HS-5 (cell line): ENCODE measurements at regions not wholly inside any gene's neighbourhood (a gene's known extent, or its start where the extent isn't known, plus 50 kb on each side); places are given as distances from the start of the nearest gene placed in this dataset.
A peak's percentile ranks its signal among the peaks of the same experiment; 100 is the strongest.
"Not testable (repeated sequence)": the region's sequence is repeated elsewhere in the genome, so short reads cannot be mapped to it uniquely, and the experiment has no call there.

Experiments
- DNase-seq: peaks from one replicate; pipeline ENCODE4 v3.0.0-alpha.2; 2012; ENCODE audit warnings: low read depth

DNA sequence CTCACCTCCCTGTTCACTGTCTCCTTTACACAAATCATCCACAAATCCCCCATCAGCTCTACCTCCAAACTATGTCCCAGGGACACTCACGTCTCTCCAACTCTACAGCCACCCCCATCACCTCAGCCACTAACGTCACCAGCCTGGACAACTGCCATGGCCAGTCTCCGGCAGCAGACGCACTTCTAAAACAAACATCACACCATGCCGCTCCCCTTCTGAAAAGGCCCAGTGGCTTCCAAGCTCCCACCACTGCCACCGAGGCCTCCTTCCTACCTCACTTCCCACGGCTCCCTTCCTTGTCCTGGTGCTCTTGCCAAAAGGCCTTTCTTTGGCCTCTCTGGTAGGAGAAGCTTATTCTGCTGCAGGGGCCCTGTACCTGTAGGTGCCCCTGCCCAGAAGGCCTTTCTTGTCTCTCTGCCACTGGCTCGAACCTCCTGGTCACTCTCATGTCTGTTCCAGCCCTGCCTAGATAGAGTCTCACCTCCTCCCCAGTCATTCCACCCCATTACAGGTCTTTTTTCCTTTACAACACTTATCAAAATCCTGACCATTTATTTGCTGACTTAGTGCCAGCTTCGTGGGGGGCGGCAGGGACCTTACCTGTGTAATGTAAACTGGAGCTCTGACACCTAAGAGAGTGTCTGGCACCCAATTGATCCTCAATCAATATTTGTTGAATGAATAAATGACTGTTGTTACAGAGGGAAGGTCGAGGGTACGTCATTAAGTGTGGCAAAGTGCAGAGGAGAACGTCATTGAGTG lies 304.2 kb downstream of the GOLGA6L6 start:
- DNase-seq = not testable (repeated sequence)

DNA sequence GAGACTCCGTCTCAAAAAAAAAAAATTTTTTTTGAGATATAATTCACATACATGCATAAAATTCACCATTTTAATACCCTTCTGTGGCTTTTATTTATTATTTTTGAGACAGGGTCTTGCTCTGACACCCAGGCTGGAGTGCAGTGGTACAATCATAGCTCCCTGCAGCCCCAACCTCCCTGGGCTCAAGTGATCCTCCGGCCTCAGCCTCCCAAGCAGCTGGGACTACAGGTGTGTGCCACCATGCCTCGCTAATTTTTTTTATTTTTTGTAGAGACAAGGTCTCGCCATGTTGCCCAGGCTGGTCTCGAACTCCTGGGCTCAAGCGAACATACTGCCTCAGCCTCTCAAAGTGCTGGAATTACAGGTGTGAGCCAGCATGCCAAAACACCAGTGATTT lies 305.9 kb downstream of the GOLGA6L6 start:
- DNase-seq = not testable (repeated sequence)

DNA sequence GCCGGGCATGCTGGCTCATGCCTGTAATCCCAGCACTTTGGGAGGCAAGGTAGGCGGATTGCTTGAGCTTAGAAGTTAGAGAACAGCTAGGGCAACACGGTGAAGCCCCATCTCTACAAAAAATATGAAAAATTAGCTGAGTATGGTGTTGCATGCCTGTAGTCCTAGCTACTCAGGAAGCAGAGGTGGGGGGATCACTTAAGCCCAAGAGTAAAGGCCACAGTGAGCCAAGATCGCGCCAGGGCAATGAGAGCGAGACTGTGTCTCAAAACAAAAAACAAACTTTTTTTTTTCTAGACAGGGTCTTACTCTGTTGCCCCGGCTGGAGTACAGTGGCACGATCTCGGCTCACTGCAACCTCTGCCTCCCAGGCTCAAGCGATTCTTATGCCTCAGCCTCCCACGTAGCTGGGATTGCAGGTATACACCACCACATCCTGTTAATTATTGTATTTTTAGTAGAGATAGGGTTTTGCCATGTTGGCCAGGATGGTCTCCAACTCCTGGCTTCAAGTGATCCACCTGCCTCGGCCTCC lies 307.5 kb downstream of the GOLGA6L6 start:
- not testable (repeated sequence) for DNase-seq

DNA sequence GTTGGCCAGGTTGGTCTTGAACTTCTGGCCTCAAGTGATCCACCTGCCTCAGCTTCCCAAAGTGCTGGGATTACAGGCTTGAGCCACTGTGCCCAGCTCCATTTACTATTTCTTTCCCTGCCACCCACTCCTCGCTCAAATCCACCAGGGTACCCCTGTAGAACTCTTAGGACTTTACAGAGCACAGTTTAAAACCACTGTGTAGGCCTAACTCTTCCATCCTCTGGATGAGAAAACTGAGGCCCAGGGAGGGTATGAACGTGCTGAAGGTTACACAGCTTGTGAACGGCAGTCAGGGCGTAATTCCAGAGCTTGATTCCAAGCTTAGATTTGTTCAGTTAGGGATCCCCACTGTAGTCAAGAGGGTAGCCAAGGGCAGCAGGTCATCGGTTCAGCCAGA lies 309.1 kb downstream of the GOLGA6L6 start:
- not testable (repeated sequence) for DNase-seq

DNA sequence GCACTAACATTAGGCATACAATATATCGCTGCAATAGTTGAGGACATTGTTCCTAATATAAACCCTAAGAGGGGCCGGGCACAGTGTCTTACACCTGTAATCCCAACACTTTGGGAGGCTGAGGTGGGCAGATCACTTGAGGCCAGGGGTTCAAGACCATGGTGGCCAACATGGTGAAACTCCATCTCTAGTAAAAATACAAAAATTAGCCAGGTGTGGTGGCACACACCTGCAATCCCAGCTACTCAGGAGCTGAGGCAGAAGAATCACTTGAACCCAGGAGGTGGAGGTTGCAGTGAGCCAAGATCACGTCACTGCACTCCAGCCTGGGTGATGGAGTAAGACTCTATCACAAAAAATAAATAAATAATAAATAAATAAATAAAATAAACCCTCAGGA lies 310.9 kb downstream of the GOLGA6L6 start:
- DNase-seq = not testable (repeated sequence)

DNA sequence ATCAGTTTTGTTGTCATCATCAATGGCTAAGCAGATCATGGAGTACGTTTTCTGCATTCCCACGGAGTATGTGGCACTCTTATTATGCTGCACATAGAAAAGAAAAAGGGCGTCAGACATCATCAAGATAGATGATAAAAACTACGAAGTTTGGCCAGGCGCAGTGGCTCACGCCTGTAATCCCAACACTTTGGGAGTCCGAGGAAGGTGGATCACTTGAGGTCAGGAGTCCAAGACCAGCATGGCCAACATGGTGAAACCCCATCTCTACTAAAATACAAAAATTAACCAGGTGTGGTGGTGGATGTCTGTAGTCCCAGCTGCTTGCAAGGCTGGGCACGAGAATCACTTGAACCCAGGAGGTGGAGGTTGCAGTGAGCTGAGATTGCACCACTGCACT lies 312.8 kb downstream of the GOLGA6L6 start:
- DNase-seq = not testable (repeated sequence)

DNA sequence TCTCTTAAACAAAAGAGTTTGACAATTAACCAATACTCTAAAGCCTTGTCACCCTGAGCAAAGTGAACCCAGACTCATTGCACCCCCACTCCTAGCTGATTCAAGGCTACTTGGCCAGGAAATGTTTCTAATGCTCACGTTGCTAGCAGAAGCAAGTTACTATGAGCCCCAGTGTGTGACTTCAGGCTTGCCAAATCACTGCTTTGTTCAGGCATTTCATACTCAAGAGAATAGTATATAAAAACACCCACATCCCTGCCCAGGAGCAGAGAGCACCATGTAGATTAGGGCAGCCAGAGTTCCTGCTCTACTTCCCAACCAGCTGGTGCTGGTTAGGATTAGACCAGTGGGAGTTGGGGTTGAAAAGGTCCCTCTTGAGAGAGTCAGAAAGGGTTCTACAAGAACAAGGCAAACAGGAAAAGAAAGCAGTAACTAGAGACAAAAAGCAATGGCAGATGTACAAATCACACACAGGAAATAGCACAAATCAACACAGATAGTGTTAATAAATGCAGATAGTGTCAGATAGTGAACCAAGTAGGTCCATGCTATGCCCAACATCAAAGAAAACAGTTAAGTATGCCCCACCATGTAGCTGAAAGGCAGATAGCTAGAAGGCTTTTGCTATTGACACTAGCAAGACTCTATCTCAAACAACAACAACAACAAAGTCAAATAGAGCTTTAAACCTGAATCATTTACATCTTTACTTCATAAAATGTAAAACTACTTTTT lies 314.3 kb downstream of the GOLGA6L6 start:
- not testable (repeated sequence) for DNase-seq

DNA sequence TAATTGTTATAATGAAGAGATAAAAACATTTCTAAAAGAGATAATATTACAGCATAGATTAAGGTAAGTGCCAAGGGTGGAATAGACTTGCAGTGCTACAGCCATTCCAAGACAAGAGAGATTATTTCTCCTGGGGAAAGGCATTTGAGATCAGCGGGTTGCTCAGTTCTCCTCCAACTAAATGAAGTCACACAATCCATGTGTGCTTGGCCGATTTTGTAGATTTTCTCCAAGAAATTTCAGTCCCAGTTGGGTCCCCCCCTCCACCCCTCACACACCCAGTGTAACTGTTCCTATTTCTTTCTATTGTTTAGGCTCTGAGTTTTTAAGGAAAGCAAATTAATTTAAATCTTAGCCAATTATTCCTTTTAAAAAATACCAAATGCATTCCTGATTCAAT lies 315.1 kb downstream of the GOLGA6L6 start:
- not testable (repeated sequence) for DNase-seq

DNA sequence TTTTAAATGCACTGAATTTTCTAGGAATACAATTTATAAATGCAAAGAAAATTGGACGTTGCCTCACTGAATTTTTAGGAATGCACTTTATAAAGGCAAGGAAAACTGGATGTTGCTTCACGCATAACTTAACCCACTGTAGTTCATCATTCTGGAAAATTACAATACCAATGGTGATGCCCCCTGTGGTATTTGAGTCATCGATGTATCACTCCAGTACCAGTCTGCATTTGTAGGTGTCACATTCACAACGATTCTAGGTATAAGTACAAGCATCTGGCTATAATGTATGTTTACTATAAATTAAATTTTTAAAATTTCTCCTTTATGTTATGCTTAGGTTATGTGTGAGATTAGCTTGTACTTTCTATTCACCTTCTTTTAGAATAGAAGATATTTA lies 320.5 kb downstream of the GOLGA6L6 start:
- not testable (repeated sequence) for DNase-seq

DNA sequence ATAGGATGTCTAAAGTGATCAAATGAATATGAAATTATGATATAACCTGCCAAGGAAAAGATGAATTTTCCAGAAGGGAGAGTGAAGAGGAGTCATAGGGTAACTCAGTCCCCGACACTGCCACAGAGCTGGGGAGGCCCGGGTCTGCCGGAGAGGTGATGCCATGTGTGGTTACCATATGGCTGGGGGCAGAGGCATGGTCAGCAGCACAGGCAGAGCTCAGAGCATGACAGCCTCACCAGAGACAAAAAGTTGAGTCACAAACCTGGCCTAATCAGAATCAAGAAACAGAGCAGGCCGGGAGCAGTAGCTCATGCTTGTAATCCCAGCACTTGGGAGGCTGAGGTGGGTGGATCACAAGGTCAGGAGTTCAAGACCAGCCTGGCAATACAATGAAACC lies 322.4 kb downstream of the GOLGA6L6 start:
- DNase-seq = not testable (repeated sequence)

DNA sequence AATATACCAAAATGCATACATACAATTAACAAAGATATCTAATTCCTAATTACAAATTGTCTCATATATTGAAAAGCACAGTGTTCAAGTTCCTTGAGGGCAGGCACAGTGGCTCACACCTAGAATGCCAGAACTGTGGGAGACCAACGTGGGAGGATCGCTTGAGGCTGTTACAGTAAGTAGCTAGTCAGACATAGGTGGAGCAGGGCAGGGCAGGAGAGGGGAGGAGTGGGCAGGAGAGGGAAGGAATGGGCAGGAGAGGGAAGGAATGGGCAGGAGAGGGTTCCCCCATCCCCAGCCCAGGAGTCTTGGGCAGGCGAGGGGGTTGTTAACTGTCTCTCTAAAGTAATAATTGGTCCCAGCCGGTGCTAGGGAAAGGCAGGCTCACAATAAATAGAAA lies 325.9 kb downstream of the GOLGA6L6 start:
- DNase-seq = not testable (repeated sequence)

DNA sequence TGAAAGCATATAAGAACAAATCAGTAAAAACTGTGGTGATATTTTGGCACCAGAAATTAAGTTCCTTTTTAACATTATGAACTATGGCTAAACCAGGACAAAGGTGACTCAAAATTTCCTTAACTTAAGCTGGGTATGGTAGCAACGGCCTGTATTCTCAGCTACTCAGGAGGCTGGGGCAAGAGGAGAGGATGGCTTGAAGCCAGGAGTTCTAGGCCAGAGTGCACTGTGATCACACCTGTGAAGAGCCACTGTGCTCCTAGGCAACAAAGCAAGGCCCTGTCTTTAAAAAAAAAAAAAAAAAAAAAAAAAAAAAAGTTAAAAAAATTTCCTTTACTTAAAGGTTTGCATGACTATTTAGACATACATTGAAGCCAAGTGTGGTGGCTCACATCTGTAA lies 327.5 kb downstream of the GOLGA6L6 start:
- DNase-seq = not testable (repeated sequence)

DNA sequence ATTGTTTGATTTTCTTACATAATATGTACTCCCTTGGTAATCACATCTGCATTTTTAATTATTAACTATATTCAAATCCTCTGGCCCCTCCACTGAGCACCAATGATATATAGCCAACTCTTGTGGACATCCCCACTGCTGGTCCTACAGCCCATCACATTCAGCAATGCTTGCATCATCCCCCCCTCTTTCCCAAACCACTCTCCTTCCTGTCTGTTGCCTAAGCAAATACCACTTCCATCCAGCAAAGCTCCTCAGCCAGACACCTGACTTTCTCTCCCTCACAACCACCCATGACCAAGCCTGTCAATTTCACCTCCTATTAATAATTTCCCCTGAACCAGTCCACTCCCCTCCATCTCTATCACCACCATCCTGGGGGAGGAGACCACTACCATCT lies 330.1 kb downstream of the GOLGA6L6 start:
- not testable (repeated sequence) for DNase-seq

DNA sequence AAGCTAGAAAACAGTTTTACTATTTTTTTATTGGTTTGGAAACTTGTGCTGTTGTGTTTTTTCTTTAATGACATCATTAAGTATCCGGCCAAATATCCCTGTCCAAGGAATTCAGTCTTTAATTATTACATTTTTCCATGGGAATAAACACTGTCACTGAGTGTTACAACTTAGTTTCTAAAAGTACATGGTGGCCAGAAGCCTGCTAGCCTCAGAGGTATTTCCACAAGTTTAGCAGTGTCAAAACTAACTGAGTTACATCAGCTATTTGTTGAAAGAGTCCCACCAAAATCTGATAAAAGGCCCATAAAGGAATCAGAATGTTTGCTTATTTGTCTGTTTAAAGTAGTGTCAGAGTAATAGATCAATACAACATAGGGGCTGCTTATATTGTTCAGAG lies 331.6 kb downstream of the GOLGA6L6 start:
- DNase-seq = not testable (repeated sequence)

DNA sequence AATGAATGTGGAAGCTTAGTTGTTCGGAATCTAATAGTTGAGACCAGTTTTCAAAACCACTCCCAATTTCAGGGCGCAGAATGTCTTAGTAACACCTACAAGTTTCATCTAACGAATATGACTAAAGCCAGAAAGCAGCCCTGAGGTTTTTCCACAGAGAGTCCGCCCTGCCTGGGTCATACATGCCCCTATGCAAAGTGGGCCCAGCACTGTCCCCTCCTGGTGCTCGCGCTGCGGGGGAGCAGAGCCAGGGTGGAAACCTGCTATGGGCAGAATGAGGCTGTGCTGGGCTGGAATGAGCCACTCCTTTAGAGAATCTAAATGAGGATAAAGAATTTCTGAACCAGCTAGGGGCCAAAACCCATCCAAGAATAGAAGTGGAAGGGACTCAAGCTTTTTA lies 334.0 kb downstream of the GOLGA6L6 start:
- not testable (repeated sequence) for DNase-seq

DNA sequence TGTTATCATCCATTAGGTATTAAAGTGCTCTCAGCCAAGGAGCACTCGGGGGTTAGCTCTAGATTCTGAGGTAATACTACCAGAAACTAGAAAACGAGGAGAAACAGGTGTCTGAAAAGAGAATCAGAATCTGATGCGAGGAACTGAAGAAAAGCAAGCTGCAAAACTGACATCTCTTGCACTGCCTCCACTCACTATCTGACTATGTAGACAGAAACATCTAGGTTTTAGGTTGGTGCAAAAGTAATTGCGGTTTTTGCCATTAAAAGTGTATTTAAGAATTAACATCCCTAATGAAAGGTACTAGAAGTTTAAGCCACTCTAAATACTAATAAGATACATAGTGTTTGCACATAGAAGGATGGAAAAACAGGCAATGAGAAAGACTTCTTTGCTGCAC lies 334.4 kb downstream of the GOLGA6L6 start:
- not testable (repeated sequence) for DNase-seq

DNA sequence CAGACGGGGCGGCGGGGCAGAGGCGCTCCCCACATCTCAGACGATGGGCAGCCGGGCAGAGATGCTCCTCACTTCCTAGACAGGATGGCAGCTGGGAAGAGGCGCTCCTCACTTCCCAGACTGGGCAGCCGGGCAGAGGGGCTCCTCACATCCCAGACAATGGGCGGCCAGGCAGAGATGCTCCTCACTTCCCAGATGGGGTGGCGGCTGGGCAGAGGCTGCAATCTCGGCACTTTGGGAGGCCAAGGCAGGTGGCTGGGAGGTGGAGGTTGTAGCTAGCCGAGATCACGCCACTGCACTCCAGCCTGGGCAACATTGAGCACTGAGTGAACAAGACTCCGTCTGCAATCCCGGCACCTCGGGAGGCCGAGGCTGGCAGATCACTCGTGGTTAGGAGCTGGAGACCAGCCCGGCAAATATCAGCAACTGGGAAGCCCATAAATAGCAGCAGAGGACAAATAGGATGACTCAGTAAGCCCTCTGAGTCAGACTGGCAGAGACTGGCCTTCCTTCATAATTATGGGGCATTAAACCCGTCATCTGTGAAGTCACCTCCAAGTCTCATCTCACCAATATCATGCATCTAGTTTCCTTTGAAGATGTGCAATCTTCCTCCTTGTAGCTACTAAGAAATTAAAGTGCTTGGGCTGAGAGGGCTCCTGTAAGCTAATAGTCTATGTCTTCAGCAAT lies 337.3 kb downstream of the GOLGA6L6 start:
- DNase-seq = peak; percentile 0

DNA sequence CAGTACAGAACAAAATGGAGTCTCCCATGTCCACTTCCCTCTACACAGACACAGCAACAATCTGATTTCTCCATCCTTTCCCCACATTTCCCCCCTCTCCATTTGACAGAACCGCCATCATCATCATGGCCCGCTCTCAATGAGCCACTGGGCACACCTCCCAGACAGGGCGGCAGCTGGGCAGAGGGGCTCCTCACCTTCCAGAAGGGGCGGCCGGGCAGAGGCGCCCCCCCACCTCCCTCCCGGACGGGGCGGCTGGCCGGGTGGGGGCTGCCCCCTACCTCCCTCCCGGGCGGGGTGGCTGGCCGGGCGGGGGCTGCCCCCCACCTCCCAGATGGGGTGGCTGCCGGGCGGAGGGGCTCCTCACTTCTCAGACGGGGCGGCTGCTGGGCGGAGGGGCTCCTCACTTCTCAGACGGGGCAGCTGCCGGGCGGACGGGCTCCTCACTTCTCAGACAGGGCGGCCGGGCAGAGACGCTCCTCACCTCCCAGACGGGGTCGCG lies 337.9 kb downstream of the GOLGA6L6 start:
- DNase-seq = not testable (repeated sequence)

DNA sequence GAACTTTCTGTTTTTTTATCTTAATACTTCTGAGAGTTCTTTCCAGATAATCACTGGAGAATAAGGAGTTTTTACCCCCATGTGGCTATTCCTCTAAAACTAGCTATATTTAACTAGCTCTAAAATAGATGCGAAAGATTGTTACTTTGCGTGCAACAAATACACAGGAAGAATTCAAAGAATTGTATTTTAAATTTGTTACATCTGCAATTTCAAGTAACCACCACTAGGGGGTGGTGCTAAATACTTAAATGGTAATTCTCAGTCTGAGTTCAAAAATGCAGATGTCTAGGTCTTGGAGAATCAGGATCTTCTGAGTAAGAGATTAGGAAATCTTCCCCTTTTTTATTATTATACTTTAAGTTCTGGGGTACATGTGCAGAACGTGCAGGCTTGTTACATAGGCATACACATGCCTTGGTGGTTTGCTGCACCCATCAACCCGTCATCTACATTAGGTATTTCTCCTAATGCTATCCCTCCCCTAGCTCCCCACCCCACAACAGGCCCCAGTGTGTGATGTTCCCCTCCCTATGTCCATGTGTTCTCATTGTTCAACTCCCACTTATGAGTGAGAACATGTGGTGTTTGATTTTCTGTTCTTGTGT lies 346.9 kb downstream of the GOLGA6L6 start:
- DNase-seq = not testable (repeated sequence)

DNA sequence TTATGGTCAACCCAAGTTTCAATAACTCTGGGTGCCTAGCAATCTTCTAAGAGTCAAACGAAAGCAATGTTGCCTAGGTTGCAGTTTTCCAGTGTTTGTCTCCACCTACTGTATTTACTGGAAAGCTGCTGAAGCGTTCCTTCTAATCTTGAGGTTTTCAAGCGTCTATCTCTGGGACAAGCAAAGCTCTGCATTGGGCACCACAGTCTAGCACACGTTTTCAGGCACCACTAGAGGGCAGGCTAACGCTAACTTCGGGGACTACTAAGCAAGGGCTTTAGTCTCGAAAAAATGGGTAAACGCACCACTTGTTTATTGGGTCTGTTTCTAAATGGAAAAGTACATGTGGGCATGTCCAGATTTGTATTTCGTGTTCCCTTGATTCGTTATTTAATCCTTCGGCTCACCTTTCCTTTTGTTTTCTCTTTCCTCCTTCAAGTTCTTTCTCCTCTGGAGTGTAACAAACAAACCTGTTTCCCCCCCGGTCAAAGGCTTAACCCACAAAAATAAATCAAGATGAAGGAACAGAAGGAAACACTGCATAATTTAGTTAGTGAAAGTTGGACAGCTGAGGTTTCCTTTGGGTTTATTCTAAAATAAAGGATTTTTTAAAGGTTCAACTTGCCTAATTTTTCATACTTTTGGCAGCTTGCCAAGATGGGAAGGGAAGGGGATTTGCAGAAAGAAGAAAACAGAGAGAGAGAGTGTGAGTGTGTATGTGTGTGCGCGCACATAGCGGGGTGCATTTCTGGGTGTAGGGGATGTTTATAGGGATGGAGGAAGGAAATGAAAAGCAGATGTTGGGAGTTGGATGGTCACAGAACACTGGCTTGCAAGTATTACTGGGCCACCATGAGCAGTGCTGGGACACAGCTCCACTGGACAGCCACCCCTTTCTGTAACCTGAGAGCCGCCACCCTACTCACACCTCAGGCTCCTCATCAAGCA lies 348.3 kb downstream of the GOLGA6L6 start:
- peak; percentile 4 for DNase-seq
